Ishikawa (cell line): ENCODE measurements at regions not wholly inside any gene's neighbourhood (a gene's known extent, or its start where the extent isn't known, plus 50 kb on each side); places are given as distances from the start of the nearest gene placed in this dataset.

Experiments
- CREB1 ChIP-seq: IDR thresholded peaks from 2 replicates; pipeline ENCODE4 v1.6.1; 2012; ENCODE audit warnings: low read depth
- RAD21 ChIP-seq: IDR thresholded peaks from 2 replicates; pipeline ENCODE4 v1.6.1; 2012; ENCODE audit warnings: low read depth
- TCF12 ChIP-seq: IDR thresholded peaks from 2 replicates; pipeline ENCODE4 v1.6.1; 2012; ENCODE audit warnings: low read depth
- TF ChIP-seq, protein P1 (sequence below): IDR thresholded peaks from 2 replicates; pipeline ENCODE4 v1.6.1; 2012; ENCODE audit warnings: low read depth, mild to moderate bottlenecking

DNA sequence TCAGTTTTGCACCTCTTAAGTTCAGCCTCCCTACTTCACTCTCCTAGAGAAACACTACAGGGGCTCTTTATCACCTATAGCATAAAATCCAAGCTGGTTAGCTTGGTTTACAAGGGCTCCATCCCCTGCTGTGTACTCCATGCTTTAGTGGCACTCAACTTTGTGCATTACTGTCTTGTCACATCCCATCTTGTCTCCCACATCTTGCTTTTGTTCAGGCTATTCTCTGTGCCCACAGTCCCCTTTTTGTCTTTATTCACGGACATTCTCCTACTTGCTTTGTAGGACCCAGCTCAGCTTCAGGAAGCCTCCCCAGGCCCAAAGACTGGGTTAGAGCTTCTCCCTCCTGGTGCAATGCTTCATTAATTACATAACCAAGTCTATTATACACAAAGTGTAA, 107.9 kb upstream of the SPACA1 start:
- TF ChIP-seq TCF12 (no peak), CREB1 (no peak), RAD21 (no peak)
- TF ChIP-seq, protein P1, sequence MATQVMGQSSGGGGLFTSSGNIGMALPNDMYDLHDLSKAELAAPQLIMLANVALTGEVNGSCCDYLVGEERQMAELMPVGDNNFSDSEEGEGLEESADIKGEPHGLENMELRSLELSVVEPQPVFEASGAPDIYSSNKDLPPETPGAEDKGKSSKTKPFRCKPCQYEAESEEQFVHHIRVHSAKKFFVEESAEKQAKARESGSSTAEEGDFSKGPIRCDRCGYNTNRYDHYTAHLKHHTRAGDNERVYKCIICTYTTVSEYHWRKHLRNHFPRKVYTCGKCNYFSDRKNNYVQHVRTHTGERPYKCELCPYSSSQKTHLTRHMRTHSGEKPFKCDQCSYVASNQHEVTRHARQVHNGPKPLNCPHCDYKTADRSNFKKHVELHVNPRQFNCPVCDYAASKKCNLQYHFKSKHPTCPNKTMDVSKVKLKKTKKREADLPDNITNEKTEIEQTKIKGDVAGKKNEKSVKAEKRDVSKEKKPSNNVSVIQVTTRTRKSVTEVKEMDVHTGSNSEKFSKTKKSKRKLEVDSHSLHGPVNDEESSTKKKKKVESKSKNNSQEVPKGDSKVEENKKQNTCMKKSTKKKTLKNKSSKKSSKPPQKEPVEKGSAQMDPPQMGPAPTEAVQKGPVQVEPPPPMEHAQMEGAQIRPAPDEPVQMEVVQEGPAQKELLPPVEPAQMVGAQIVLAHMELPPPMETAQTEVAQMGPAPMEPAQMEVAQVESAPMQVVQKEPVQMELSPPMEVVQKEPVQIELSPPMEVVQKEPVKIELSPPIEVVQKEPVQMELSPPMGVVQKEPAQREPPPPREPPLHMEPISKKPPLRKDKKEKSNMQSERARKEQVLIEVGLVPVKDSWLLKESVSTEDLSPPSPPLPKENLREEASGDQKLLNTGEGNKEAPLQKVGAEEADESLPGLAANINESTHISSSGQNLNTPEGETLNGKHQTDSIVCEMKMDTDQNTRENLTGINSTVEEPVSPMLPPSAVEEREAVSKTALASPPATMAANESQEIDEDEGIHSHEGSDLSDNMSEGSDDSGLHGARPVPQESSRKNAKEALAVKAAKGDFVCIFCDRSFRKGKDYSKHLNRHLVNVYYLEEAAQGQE = no peak
